CD14-positive monocyte (primary cell): ENCODE measurements at regions not wholly inside any gene's neighbourhood (a gene's known extent, or its start where the extent isn't known, plus 50 kb on each side); places are given as distances from the start of the nearest gene placed in this dataset.

Experiments used
- DNase-seq, 3 donors: peaks; one replicate each; pipeline ENCODE4 v3.0.0-alpha.2; 2011 to 2022
- H2AFZ ChIP-seq: 2 replicates; pipeline ENCODE4 v1.6.0; 2012; ENCODE audit warnings: mild to moderate bottlenecking, low read depth, low read length, inconsistent platforms; ENCODE audit not compliant: insufficient read depth, poor library complexity, severe bottlenecking
- H3K27ac ChIP-seq, 2 donors: 1 replicate in 1 of 2; 2 replicates in 1 of 2; pipeline ENCODE4 v1.5.1; 2012 to 2013; ENCODE audit warnings: low read length in 2 of 2, control low read depth in 1 of 2, inconsistent platforms in 1 of 2, low read depth in 1 of 2, mild to moderate bottlenecking in 1 of 2
- H3K27me3 ChIP-seq, 2 donors: one replicate each; pipeline versions ENCODE4 v1.6.0 to v1.6.1; 2011 to 2013; ENCODE audit warnings: low read length in 2 of 2; ENCODE audit not compliant: control insufficient read depth in 2 of 2, insufficient read depth in 2 of 2
- H3K36me3 ChIP-seq, 2 donors: replicated peaks in 1 of 2; 1 replicate in 1 of 2; 2 replicates in 1 of 2; pipeline versions ENCODE4 v1.5.1 to v1.6.1; 2012 to 2013; ENCODE audit warnings: low read length in 2 of 2, control low read depth in 1 of 2, inconsistent platforms in 1 of 2, mild to moderate bottlenecking in 1 of 2; ENCODE audit not compliant: insufficient read depth in 2 of 2, control insufficient read depth in 1 of 2
- H3K4me1 ChIP-seq, 2 donors: 1 replicate in 1 of 2; 2 replicates in 1 of 2; pipeline versions ENCODE4 v1.5.1 to v1.6.1; 2012 to 2013; ENCODE audit warnings: low read length in 2 of 2, control low read depth in 1 of 2, inconsistent platforms in 1 of 2, mild to moderate bottlenecking in 1 of 2, moderate library complexity in 1 of 2; ENCODE audit not compliant: insufficient read depth in 2 of 2, control insufficient read depth in 1 of 2
- H3K4me2 ChIP-seq: replicated peaks from 2 replicates; pipeline ENCODE3; 2012; ENCODE audit warnings: low read length, moderate library complexity, mild to moderate bottlenecking; ENCODE audit not compliant: poor library complexity, severe bottlenecking; ENCODE audit errors: extremely low read depth
- H3K4me3 ChIP-seq, 3 experiments: fragments of 200-600 bp in 1 of 3; sonication (generic) in 1 of 3; replicated peaks in 1 of 3; 1 replicate in 2 of 3; 2 replicates in 1 of 3; pipeline ENCODE4 v1.5.1; 2011 to 2013; ENCODE audit warnings: low read length in 3 of 3, mild to moderate bottlenecking in 3 of 3, control low read depth in 2 of 3, low read depth in 2 of 3, inconsistent platforms in 1 of 3, moderate library complexity in 1 of 3
- H3K79me2 ChIP-seq: 2 replicates; pipeline ENCODE4 v1.6.0; 2012; ENCODE audit warnings: mild to moderate bottlenecking, control low read depth, inconsistent platforms, low read length, moderate library complexity; ENCODE audit not compliant: insufficient read depth
- H3K9ac ChIP-seq: 2 replicates; pipeline ENCODE4 v1.6.0; 2017; ENCODE audit warnings: low read length, mild to moderate bottlenecking; ENCODE audit not compliant: insufficient read depth, poor library complexity, severe bottlenecking
- H3K9me3 ChIP-seq, 2 donors: replicated peaks in 1 of 2; 1 replicate in 1 of 2; 2 replicates in 1 of 2; pipeline versions ENCODE4 v1.5.1 to v1.6.1; 2012 to 2013; ENCODE audit warnings: low read length in 2 of 2, control low read depth in 1 of 2; ENCODE audit not compliant: control insufficient read depth in 1 of 2, insufficient read depth in 1 of 2
- H4K20me1 ChIP-seq: 2 replicates; pipeline ENCODE4 v1.6.0; 2012; ENCODE audit warnings: mild to moderate bottlenecking, low read length, control low read depth, moderate library complexity; ENCODE audit not compliant: insufficient read depth
- H3K27ac Mint-ChIP-seq, 7 donors: one replicate each; pipeline ENCODE4 v1.8.0; 2020; ENCODE audit warnings: mild to moderate bottlenecking in 7 of 7, mixed read lengths in 7 of 7, moderate library complexity in 6 of 7, inconsistent platforms in 2 of 7
- H3K27me3 Mint-ChIP-seq, 3 donors: one replicate each; pipeline ENCODE4 v1.8.0; 2021 to 2022; ENCODE audit warnings: low read depth in 3 of 3, mild to moderate bottlenecking in 3 of 3, mixed read lengths in 3 of 3, moderate library complexity in 3 of 3, inconsistent platforms in 1 of 3
- H3K36me3 Mint-ChIP-seq, 2 donors: one replicate each; pipeline ENCODE4 v1.8.0; 2020; ENCODE audit warnings: mixed read lengths in 2 of 2, inconsistent platforms in 1 of 2, mild to moderate bottlenecking in 1 of 2
- H3K4me1 Mint-ChIP-seq: one replicate; pipeline ENCODE4 v1.8.0; 2020; ENCODE audit warnings: mild to moderate bottlenecking, mixed read lengths
- H3K4me3 Mint-ChIP-seq, 2 donors: one replicate each; pipeline ENCODE4 v1.8.0; 2020; ENCODE audit warnings: mild to moderate bottlenecking in 2 of 2, mixed read lengths in 2 of 2, moderate library complexity in 1 of 2
- H3K9me3 Mint-ChIP-seq, 7 donors: one replicate each; pipeline ENCODE4 v1.8.0; 2020 to 2022; ENCODE audit warnings: mixed read lengths in 7 of 7, mild to moderate bottlenecking in 6 of 7, moderate library complexity in 6 of 7, inconsistent platforms in 2 of 7
- WGBS: methylation state at CpG from one replicate; pipeline ENCODE4 v1.1.5; 2013; ENCODE audit warnings: missing lambda C conversion rate; ENCODE audit not compliant: insufficient coverage; 5-methylcytosine and 5-hydroxymethylcytosine counted together
- intact Hi-C, 2 donors: fragments of 100-400 bp; cut with micrococcal nuclease; formaldehyde crosslinking; loops; one replicate each; pipeline versions ENCODE4 v1.15.0 to v1.15.1; 2023
- TF ChIP-seq, protein P1 (sequence below): fragments of 200-600 bp; IDR thresholded peaks from one replicate; pipeline ENCODE4 v1.8.0; 2022; ENCODE audit warnings: antibody characterized with exemption, mild to moderate bottlenecking

- H2AFZ ChIP-seq: no peak overlapping the region
- H3K4me2 ChIP-seq: no peak overlapping the region
- H3K9ac ChIP-seq: no peak overlapping the region
- H3K36me3 Mint-ChIP-seq: no peaks in the 10 kb centered on the region
- no peak overlapping the region for H3K4me3 ChIP-seq
- no peaks in the 10 kb centered on the region for H3K4me1 Mint-ChIP-seq
- H3K9me3 ChIP-seq: no peaks in the 10 kb centered on the region
- 0% methylated on average over 1 of the region's 3 CpGs for WGBS
- no peaks in the 10 kb centered on the region for H3K79me2 ChIP-seq
- H3K4me1 ChIP-seq: no peaks in the 10 kb centered on the region
- H3K9me3 Mint-ChIP-seq: peaks cover 0 to 2% (median 0%) of the 10 kb centered on the region in 7 donors
- H3K27me3 ChIP-seq: no peaks in the 10 kb centered on the region
- intact Hi-C loops: no loop called here
- H3K36me3 ChIP-seq: no peaks in the 10 kb centered on the region
- TF ChIP-seq, protein P1, sequence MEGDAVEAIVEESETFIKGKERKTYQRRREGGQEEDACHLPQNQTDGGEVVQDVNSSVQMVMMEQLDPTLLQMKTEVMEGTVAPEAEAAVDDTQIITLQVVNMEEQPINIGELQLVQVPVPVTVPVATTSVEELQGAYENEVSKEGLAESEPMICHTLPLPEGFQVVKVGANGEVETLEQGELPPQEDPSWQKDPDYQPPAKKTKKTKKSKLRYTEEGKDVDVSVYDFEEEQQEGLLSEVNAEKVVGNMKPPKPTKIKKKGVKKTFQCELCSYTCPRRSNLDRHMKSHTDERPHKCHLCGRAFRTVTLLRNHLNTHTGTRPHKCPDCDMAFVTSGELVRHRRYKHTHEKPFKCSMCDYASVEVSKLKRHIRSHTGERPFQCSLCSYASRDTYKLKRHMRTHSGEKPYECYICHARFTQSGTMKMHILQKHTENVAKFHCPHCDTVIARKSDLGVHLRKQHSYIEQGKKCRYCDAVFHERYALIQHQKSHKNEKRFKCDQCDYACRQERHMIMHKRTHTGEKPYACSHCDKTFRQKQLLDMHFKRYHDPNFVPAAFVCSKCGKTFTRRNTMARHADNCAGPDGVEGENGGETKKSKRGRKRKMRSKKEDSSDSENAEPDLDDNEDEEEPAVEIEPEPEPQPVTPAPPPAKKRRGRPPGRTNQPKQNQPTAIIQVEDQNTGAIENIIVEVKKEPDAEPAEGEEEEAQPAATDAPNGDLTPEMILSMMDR: no peak
- H3K4me3 Mint-ChIP-seq: no peak overlapping the region
- H3K27ac ChIP-seq: no peak overlapping the region
- no peaks in the 10 kb centered on the region for H4K20me1 ChIP-seq
- H3K27ac Mint-ChIP-seq: no peak overlapping the region
- peaks cover 4 to 12% (median 4%) of the 10 kb centered on the region in 3 donors for H3K27me3 Mint-ChIP-seq
- DNase-seq: no peak
These were observed 174.9 kb upstream of the TOPAZ1 start for GRCh38 chr3:44066806-44067205.

DNA sequence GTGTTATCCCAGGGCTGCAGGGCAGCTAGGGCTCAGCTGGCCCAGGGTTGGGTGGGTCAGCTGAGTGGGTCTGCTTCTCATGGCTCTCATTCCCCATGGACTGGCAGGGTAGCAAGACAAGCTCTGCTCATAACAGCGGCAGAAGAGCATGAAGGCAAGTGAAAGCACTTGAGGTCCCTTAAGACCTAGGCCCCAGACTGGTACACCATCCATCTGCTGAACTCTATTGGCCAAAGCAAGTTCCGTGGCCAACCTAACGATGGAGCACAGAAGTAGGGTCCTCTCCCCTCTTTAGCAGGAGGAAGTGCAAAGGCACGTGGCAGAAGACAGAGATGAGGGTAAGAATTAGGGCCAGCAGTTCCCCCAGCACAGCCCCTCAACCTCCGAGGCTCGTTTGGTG is 174.3 kb upstream of the TOPAZ1 start:
- TF ChIP-seq, protein P1: no peak
- H3K4me3 Mint-ChIP-seq: no peak overlapping the region
- intact Hi-C loops: no loop called here
- WGBS: 60% methylated on average over 3 of the region's 6 CpGs
- H3K27me3 Mint-ChIP-seq: peaks cover 0 to 10% (median 2%) of the 10 kb centered on the region in 3 donors
- no peak for DNase-seq
- Histone ChIP-seq H3K4me1 (no peaks in the 10 kb centered on the region), H3K4me2 (no peak overlapping the region), H3K79me2 (no peaks in the 10 kb centered on the region), H3K27me3 (no peaks in the 10 kb centered on the region), H3K4me3 (no peak overlapping the region), H3K36me3 (no peaks in the 10 kb centered on the region), H3K9me3 (no peaks in the 10 kb centered on the region), H3K27ac (no peak overlapping the region), H3K9ac (no peak overlapping the region), H2AFZ (no peak overlapping the region), H4K20me1 (no peaks in the 10 kb centered on the region)
- peaks cover 0 to 2% (median 0%) of the 10 kb centered on the region in 7 donors for H3K9me3 Mint-ChIP-seq
- H3K4me1 Mint-ChIP-seq: no peaks in the 10 kb centered on the region
- H3K27ac Mint-ChIP-seq: no peak overlapping the region
- H3K36me3 Mint-ChIP-seq: no peaks in the 10 kb centered on the region
